A549 (cell line): ENCODE measurements at regions not wholly inside any gene's neighbourhood (a gene's known extent, or its start where the extent isn't known, plus 50 kb on each side); places are given as distances from the start of the nearest gene placed in this dataset.

Experiments used
- CHD2 ChIP-seq: fragments of 150-350 bp; IDR thresholded peaks from 2 replicates; pipeline ENCODE4 v1.6.1; 2014; ENCODE audit warnings: low read length; ENCODE audit not compliant: partially characterized antibody
- EP300 ChIP-seq, 2 experiments: fragments of >200 bp; sonication (Bioruptor Twin); formaldehyde crosslinking; IDR thresholded peaks; 2 replicates in 1 of 2; 3 replicates in 1 of 2; pipeline ENCODE4 v1.6.1; 2016 to 2017
- HEYL ChIP-seq: fragments of 250-450 bp; sonication (Bioruptor Pico); IDR thresholded peaks from 2 replicates; pipeline ENCODE4 v1.8.0; 2021; ENCODE audit warnings: mild to moderate bottlenecking, moderate library complexity
- RAD21 ChIP-seq, 2 experiments: fragments of >200 bp in 1 of 2; sonication (Bioruptor Twin) in 1 of 2; formaldehyde crosslinking in 1 of 2; IDR thresholded peaks in 1 of 2; conservative IDR thresholded peaks in 1 of 2; 2 replicates in 1 of 2; 3 replicates in 1 of 2; pipeline ENCODE4 v1.6.1; 2012 to 2018; ENCODE audit warnings: inconsistent platforms in 1 of 2
- RCOR1 ChIP-seq: fragments of 150-350 bp; IDR thresholded peaks from 2 replicates; pipeline ENCODE4 v1.6.1; 2014; ENCODE audit warnings: antibody characterized with exemption, low read length, low read depth
- SMC3 ChIP-seq: fragments of >200 bp; sonication (Bioruptor Twin); formaldehyde crosslinking; IDR thresholded peaks from 3 replicates; pipeline ENCODE4 v1.6.1; 2018; ENCODE audit warnings: inconsistent platforms
- ZSCAN20 ChIP-seq: fragments of 250-450 bp; sonication (Bioruptor Pico); IDR thresholded peaks from 2 replicates; pipeline ENCODE4 v1.8.0; 2022; ENCODE audit warnings: mild to moderate bottlenecking, moderate library complexity
- TF ChIP-seq, protein P1 (sequence below): fragments of >200 bp; sonication (Bioruptor Twin); formaldehyde crosslinking; IDR thresholded peaks from 3 replicates; pipeline ENCODE4 v1.5.1; 2016
- TF ChIP-seq, protein P2 (sequence below): fragments of 200-600 bp; sonication (generic); IDR thresholded peaks from 2 replicates; pipeline ENCODE4 v1.6.1; 2016; ENCODE audit warnings: antibody characterized with exemption, mild to moderate bottlenecking, moderate library complexity
- TF ChIP-seq, protein P3 (sequence below): fragments of >200 bp; sonication (Bioruptor Twin); formaldehyde crosslinking; IDR thresholded peaks from 3 replicates; pipeline ENCODE4 v1.6.1; 2016

DNA sequence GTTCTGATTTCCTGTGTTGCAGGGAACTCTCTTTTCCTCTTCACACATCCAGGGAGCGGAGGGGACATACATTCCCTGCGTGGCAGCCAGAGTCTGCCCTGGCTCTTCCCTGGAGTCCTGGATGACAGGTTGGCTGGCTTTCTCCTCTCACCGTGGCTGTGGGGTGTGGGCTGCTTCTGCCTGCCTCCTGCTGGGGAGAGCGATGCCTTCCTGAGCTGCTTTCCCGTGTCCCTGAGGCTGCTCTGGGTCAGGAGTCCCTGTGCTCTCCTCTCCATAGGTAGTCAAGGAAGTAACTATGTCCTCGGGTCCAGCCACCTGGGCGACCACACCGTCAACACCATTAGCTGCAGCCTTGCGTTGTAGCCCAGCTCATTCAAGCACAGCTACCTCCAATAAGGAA, 451.7 kb downstream of the QKI start:
- TF ChIP-seq CHD2 (no peak), EP300 (IDR thresholded peaks at IDR 0.05) (no peak), HEYL (CRISPR knock-in tag) (no peak), RCOR1 (no peak), ZSCAN20 (CRISPR knock-in tag) (no peak), RAD21 (conservative IDR thresholded peaks at IDR 0.05 in 1 of 2, IDR thresholded peaks at IDR 0.05 in 1 of 2) (no peak), SMC3 (no peak)
- TF ChIP-seq, protein P1, sequence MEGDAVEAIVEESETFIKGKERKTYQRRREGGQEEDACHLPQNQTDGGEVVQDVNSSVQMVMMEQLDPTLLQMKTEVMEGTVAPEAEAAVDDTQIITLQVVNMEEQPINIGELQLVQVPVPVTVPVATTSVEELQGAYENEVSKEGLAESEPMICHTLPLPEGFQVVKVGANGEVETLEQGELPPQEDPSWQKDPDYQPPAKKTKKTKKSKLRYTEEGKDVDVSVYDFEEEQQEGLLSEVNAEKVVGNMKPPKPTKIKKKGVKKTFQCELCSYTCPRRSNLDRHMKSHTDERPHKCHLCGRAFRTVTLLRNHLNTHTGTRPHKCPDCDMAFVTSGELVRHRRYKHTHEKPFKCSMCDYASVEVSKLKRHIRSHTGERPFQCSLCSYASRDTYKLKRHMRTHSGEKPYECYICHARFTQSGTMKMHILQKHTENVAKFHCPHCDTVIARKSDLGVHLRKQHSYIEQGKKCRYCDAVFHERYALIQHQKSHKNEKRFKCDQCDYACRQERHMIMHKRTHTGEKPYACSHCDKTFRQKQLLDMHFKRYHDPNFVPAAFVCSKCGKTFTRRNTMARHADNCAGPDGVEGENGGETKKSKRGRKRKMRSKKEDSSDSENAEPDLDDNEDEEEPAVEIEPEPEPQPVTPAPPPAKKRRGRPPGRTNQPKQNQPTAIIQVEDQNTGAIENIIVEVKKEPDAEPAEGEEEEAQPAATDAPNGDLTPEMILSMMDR, result no peak
- TF ChIP-seq, protein P2, sequence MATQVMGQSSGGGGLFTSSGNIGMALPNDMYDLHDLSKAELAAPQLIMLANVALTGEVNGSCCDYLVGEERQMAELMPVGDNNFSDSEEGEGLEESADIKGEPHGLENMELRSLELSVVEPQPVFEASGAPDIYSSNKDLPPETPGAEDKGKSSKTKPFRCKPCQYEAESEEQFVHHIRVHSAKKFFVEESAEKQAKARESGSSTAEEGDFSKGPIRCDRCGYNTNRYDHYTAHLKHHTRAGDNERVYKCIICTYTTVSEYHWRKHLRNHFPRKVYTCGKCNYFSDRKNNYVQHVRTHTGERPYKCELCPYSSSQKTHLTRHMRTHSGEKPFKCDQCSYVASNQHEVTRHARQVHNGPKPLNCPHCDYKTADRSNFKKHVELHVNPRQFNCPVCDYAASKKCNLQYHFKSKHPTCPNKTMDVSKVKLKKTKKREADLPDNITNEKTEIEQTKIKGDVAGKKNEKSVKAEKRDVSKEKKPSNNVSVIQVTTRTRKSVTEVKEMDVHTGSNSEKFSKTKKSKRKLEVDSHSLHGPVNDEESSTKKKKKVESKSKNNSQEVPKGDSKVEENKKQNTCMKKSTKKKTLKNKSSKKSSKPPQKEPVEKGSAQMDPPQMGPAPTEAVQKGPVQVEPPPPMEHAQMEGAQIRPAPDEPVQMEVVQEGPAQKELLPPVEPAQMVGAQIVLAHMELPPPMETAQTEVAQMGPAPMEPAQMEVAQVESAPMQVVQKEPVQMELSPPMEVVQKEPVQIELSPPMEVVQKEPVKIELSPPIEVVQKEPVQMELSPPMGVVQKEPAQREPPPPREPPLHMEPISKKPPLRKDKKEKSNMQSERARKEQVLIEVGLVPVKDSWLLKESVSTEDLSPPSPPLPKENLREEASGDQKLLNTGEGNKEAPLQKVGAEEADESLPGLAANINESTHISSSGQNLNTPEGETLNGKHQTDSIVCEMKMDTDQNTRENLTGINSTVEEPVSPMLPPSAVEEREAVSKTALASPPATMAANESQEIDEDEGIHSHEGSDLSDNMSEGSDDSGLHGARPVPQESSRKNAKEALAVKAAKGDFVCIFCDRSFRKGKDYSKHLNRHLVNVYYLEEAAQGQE, result no peak
- TF ChIP-seq, protein P3, sequence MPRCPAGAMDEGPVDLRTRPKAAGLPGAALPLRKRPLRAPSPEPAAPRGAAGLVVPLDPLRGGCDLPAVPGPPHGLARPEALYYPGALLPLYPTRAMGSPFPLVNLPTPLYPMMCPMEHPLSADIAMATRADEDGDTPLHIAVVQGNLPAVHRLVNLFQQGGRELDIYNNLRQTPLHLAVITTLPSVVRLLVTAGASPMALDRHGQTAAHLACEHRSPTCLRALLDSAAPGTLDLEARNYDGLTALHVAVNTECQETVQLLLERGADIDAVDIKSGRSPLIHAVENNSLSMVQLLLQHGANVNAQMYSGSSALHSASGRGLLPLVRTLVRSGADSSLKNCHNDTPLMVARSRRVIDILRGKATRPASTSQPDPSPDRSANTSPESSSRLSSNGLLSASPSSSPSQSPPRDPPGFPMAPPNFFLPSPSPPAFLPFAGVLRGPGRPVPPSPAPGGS, result no peak
